ENCODE measurements at regions not wholly inside any gene's neighbourhood (a gene's known extent, or its start where the extent isn't known, plus 50 kb on each side); places are given as distances from the start of the nearest gene placed in this dataset.

DNA sequence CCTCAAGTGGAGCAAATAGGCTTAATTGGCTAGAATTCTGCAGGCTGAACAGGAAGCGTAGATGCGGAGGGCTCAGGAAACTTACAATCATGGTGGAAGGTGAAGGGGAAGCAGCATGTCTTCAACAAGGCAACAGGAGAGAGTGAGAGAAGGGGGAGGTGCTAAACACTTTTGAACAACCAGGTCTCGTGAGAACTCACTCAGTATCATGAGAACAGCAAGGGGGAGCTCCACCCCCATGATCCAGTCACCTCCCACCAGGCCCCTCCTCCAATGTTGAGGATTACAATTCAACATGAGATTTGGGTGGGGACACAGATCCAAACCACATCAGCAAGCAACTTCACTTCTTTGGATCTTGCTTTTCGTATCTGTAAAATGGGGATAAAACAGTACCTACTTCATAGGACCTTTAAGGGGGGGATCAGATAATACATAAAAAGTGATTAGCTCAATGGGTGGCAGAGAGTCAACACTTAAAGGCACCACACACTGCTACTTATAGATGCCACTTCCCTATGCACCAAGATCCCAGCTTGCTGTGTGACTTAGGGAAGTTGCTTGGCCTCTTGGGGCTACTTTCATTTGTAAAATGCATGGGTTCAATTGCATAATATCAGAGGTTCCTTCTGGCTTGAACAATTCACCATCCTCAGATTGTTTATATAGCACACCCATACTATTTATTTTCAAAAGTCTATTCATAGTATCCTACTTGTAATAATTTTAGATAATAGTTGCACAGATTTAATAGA is 184.8 kb upstream of the RPH3A start:
- no peaks in the 10 kb centered on the region for H3K9me2 ChIP-seq (ENCODE audit: insufficient read depth)
- H3K4me2 ChIP-seq, result no peak overlapping the region
- no peaks in the 10 kb centered on the region for H3F3A ChIP-seq (ENCODE audit: insufficient read depth, low read depth)
- peaks cover 92% of the 10 kb centered on the region for H3K27me3 ChIP-seq (ENCODE audit: insufficient read depth, low read depth)
- H3K9me3 ChIP-seq (ENCODE audit: insufficient read depth, low read depth), result no peaks in the 10 kb centered on the region
- no peaks in the 10 kb centered on the region for H4K20me1 ChIP-seq (ENCODE audit: insufficient read depth)
- no peaks in the 10 kb centered on the region for H3K79me2 ChIP-seq (ENCODE audit: low read depth)
- ChIA-PET POLR2A (ENCODE audit: unreplicated experiment) (no interaction called here), CTCF (no interaction called here)
- H3K4me1 ChIP-seq (replicated peaks; ENCODE audit: insufficient read depth), result no peaks in the 10 kb centered on the region
- no peak overlapping the region for H3K4me3 ChIP-seq
- intact Hi-C loops (cut with micrococcal nuclease; ENCODE audit: unreplicated experiment), result no loop called here
- no peak overlapping the region for H3K27ac ChIP-seq
- DNase-seq, result no peak
- H3K36me3 ChIP-seq (ENCODE audit: low read depth), result no peaks in the 10 kb centered on the region
- no peak overlapping the region for H2AFZ ChIP-seq
- no TSS peak for BruUV-seq (replicated peaks)
- no peak for TF ChIP-seq EZH2 (IDR thresholded peaks at IDR 0.05; ENCODE audit: low read depth)

- intact Hi-C loops (cut with micrococcal nuclease; ENCODE audit: unreplicated experiment), result no loop called here
- H4K20me1 ChIP-seq (ENCODE audit: insufficient read depth), result no peaks in the 10 kb centered on the region
- no peak overlapping the region for H3K4me2 ChIP-seq
- no peak for DNase-seq
- H3F3A ChIP-seq (ENCODE audit: insufficient read depth, low read depth), result no peaks in the 10 kb centered on the region
- H3K79me2 ChIP-seq (ENCODE audit: low read depth), result no peaks in the 10 kb centered on the region
- ChIA-PET POLR2A (ENCODE audit: unreplicated experiment) (no interaction called here), CTCF (no interaction called here)
- H3K4me1 ChIP-seq (replicated peaks; ENCODE audit: insufficient read depth), result no peaks in the 10 kb centered on the region
- no TSS peak for BruUV-seq (replicated peaks)
- H3K27ac ChIP-seq, result no peak overlapping the region
- no peak overlapping the region for H3K4me3 ChIP-seq
- H3K9me2 ChIP-seq (ENCODE audit: insufficient read depth), result no peaks in the 10 kb centered on the region
- TF ChIP-seq CTCF (conservative IDR thresholded peaks at IDR 0.05), result no peak
- no peak for TF ChIP-seq EZH2 (IDR thresholded peaks at IDR 0.05; ENCODE audit: low read depth)
- H3K36me3 ChIP-seq (ENCODE audit: low read depth), result no peaks in the 10 kb centered on the region
- no peaks in the 10 kb centered on the region for H3K9me3 ChIP-seq (ENCODE audit: insufficient read depth, low read depth)
- no peak overlapping the region for H2AFZ ChIP-seq
- H3K27me3 ChIP-seq (ENCODE audit: insufficient read depth, low read depth), result peaks cover 94% of the 10 kb centered on the region
Measured at GRCh38 chr12:112607427-112607826, 184.1 kb upstream of the RPH3A start.

DNA sequence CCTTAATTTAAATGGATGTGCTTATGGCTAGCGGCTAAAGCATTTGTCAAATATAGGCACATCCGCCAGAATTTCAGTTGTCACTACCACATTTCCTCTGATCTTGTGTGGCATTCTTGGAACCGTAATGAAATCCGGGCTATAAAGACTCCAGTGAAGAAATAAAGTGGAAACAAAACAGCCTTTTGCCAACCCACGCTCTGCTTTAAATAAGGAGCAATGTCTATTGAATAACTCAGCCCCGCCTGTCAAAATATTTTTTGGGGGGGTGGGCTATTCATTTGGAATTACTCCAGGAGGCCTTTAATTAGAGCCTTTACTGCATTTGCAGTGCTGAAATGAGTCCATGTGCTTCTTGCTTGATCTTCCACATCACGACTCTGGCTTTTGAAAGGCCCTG is 179.6 kb upstream of the RPH3A start:
- no peaks in the 10 kb centered on the region for H4K20me1 ChIP-seq (ENCODE audit: insufficient read depth)
- TF ChIP-seq EZH2 (IDR thresholded peaks at IDR 0.05; ENCODE audit: low read depth) (no peak), CTCF (conservative IDR thresholded peaks at IDR 0.05) (no peak)
- CTCF ChIA-PET, result no interaction called here
- H3K27ac ChIP-seq, result no peak overlapping the region
- intact Hi-C loops (cut with micrococcal nuclease; ENCODE audit: unreplicated experiment), result no loop called here
- H3K4me1 ChIP-seq (replicated peaks; ENCODE audit: insufficient read depth), result no peaks in the 10 kb centered on the region
- DNase-seq, result no peak
- H3K36me3 ChIP-seq (ENCODE audit: low read depth), result no peaks in the 10 kb centered on the region
- no peaks in the 10 kb centered on the region for H3K79me2 ChIP-seq (ENCODE audit: low read depth)
- H2AFZ ChIP-seq, result no peak overlapping the region
- BruUV-seq (replicated peaks), result no TSS peak
- no peak overlapping the region for H3K4me2 ChIP-seq
- no peak overlapping the region for H3K4me3 ChIP-seq
- no peaks in the 10 kb centered on the region for H3K9me3 ChIP-seq (ENCODE audit: insufficient read depth, low read depth)
- no peaks in the 10 kb centered on the region for H3K9me2 ChIP-seq (ENCODE audit: insufficient read depth)
- no peaks in the 10 kb centered on the region for H3F3A ChIP-seq (ENCODE audit: insufficient read depth, low read depth)
- H3K27me3 ChIP-seq (ENCODE audit: insufficient read depth, low read depth), result peaks cover 93% of the 10 kb centered on the region
- POLR2A ChIA-PET (ENCODE audit: unreplicated experiment), result no interaction called here

- no peak for TF ChIP-seq CTCF (conservative IDR thresholded peaks at IDR 0.05)
- TF ChIP-seq EZH2 (IDR thresholded peaks at IDR 0.05; ENCODE audit: low read depth), result no peak
- ChIA-PET POLR2A (ENCODE audit: unreplicated experiment) (no interaction called here), CTCF (no interaction called here)
- Histone ChIP-seq H3K9me3 (ENCODE audit: insufficient read depth, low read depth) (no peaks in the 10 kb centered on the region), H3K4me2 (no peak overlapping the region), H3K36me3 (ENCODE audit: low read depth) (no peaks in the 10 kb centered on the region), H4K20me1 (ENCODE audit: insufficient read depth) (no peaks in the 10 kb centered on the region), H2AFZ (no peak overlapping the region), H3K9me2 (ENCODE audit: insufficient read depth) (no peaks in the 10 kb centered on the region), H3K27me3 (ENCODE audit: insufficient read depth, low read depth) (peaks cover 84% of the 10 kb centered on the region), H3K4me1 (replicated peaks; ENCODE audit: insufficient read depth) (no peaks in the 10 kb centered on the region), H3K79me2 (ENCODE audit: low read depth) (no peaks in the 10 kb centered on the region), H3F3A (ENCODE audit: insufficient read depth, low read depth) (no peaks in the 10 kb centered on the region), H3K4me3 (no peak overlapping the region), H3K27ac (no peak overlapping the region)
- BruUV-seq (replicated peaks), result no TSS peak
- no peak for DNase-seq
- intact Hi-C loops (cut with micrococcal nuclease; ENCODE audit: unreplicated experiment), result no loop called here
Measured at GRCh38 chr12:112615196-112615595, 176.4 kb upstream of the RPH3A start.

Data from PC-9 (cell line).